ENCODE measurements at regions not wholly inside any gene's neighbourhood (a gene's known extent, or its start where the extent isn't known, plus 50 kb on each side); places are given as distances from the start of the nearest gene placed in this dataset.

- TF ChIP-seq CTCF (IDR thresholded peaks at IDR 0.05) = no peak
- Histone ChIP-seq H3K27ac (ENCODE audit: low read depth in 1 of 2, low read length in 2 of 2) (no peak overlapping the region), H3K36me3 (ENCODE audit: insufficient read depth, low read length) (no peaks in the 10 kb centered on the region), H3K9me3 (ENCODE audit: control insufficient read depth in 1 of 2, insufficient read depth in 1 of 2, low read length in 2 of 2) (peaks cover 0 to 10% of the 10 kb centered on the region in 2 experiments), H3K4me1 (ENCODE audit: insufficient read depth, low read length) (no peaks in the 10 kb centered on the region), H3K4me3 (ENCODE audit: low read length) (no peak overlapping the region), H3K27me3 (ENCODE audit: control insufficient read depth in 1 of 2, insufficient read depth in 2 of 2, low read length in 2 of 2) (no peaks in the 10 kb centered on the region)
- Mint-ChIP-seq H3K36me3 (ENCODE audit: low read depth) (no peaks in the 10 kb centered on the region), H3K27me3 (peaks cover 19% of the 10 kb centered on the region), H3K9me3 (peaks cover 5% of the 10 kb centered on the region), H3K4me3 (no peak overlapping the region), H3K4me1 (ENCODE audit: low read depth) (no peaks in the 10 kb centered on the region), H3K27ac (no peak overlapping the region)
- CTCF ChIA-PET = no interaction called here
- POLR2A ChIA-PET = no interaction called here
- ATAC-seq (ENCODE audit: poor library complexity) (no peak), DNase-seq (no peak)
- intact Hi-C loops (cut with DNase I, micrococcal nuclease) = no loop called here
Observed at GRCh38 chr1:209443361-209443931, 140.1 kb upstream of the CAMK1G start.

- H3K4me1 Mint-ChIP-seq (ENCODE audit: low read depth) = no peaks in the 10 kb centered on the region
- H3K27ac Mint-ChIP-seq = no peak overlapping the region
- Histone ChIP-seq H3K36me3 (ENCODE audit: insufficient read depth, low read length) (no peaks in the 10 kb centered on the region), H3K4me3 (ENCODE audit: low read length) (no peak overlapping the region), H3K4me1 (ENCODE audit: insufficient read depth, low read length) (no peaks in the 10 kb centered on the region), H3K27me3 (ENCODE audit: control insufficient read depth in 1 of 2, insufficient read depth in 2 of 2, low read length in 2 of 2) (no peaks in the 10 kb centered on the region), H3K9me3 (ENCODE audit: control insufficient read depth in 1 of 2, insufficient read depth in 1 of 2, low read length in 2 of 2) (peaks cover 0 to 10% of the 10 kb centered on the region in 2 experiments), H3K27ac (ENCODE audit: low read depth in 1 of 2, low read length in 2 of 2) (no peak overlapping the region)
- peaks cover 5% of the 10 kb centered on the region for H3K9me3 Mint-ChIP-seq
- CTCF ChIA-PET = no interaction called here
- H3K27me3 Mint-ChIP-seq = peaks cover 14% of the 10 kb centered on the region
- ATAC-seq (ENCODE audit: poor library complexity) (no peak), DNase-seq (no peak)
- TF ChIP-seq CTCF (IDR thresholded peaks at IDR 0.05) = no peak
- POLR2A ChIA-PET = no interaction called here
- H3K4me3 Mint-ChIP-seq = no peak overlapping the region
- no peaks in the 10 kb centered on the region for H3K36me3 Mint-ChIP-seq (ENCODE audit: low read depth)
- intact Hi-C loops (cut with DNase I, micrococcal nuclease) = no loop called here
Observed at GRCh38 chr1:209443975-209444651, 139.4 kb upstream of the CAMK1G start.

- Mint-ChIP-seq H3K9me3 (peaks cover 2% of the 10 kb centered on the region), H3K4me3 (no peak overlapping the region), H3K4me1 (ENCODE audit: low read depth) (no peaks in the 10 kb centered on the region), H3K27me3 (peaks cover 11% of the 10 kb centered on the region), H3K36me3 (ENCODE audit: low read depth) (no peaks in the 10 kb centered on the region), H3K27ac (no peak overlapping the region)
- ChIA-PET CTCF (no interaction called here), POLR2A (no interaction called here)
- DNase-seq (no peak), ATAC-seq (ENCODE audit: poor library complexity) (no peak)
- H3K27ac ChIP-seq (ENCODE audit: low read depth in 1 of 2, low read length in 2 of 2) = no peak overlapping the region
- no peak for TF ChIP-seq CTCF (IDR thresholded peaks at IDR 0.05)
- H3K4me3 ChIP-seq (ENCODE audit: low read length) = no peak overlapping the region
- peaks cover 0 to 2% of the 10 kb centered on the region in 2 experiments for H3K9me3 ChIP-seq (ENCODE audit: control insufficient read depth in 1 of 2, insufficient read depth in 1 of 2, low read length in 2 of 2)
- intact Hi-C loops (cut with DNase I, micrococcal nuclease) = no loop called here
- no peaks in the 10 kb centered on the region for H3K36me3 ChIP-seq (ENCODE audit: insufficient read depth, low read length)
- no peaks in the 10 kb centered on the region for H3K4me1 ChIP-seq (ENCODE audit: insufficient read depth, low read length)
- H3K27me3 ChIP-seq (ENCODE audit: control insufficient read depth in 1 of 2, insufficient read depth in 2 of 2, low read length in 2 of 2) = no peaks in the 10 kb centered on the region
Observed at GRCh38 chr1:209444961-209445360, 138.6 kb upstream of the CAMK1G start.
